Neuronal stem cell (in vitro differentiated cells): ENCODE measurements at regions not wholly inside any gene's neighbourhood (a gene's known extent, or its start where the extent isn't known, plus 50 kb on each side); places are given as distances from the start of the nearest gene placed in this dataset.
"Not testable (repeated sequence)": the region's sequence is repeated elsewhere in the genome, so short reads cannot be mapped to it uniquely, and the experiment has no call there.

Experiments
- DNase-seq: peaks from one replicate; pipeline ENCODE4 v3.0.0-alpha.2; 2013; ENCODE audit warnings: low spot score
- H2AFZ ChIP-seq: one replicate; pipeline ENCODE4 v1.6.1; 2013; ENCODE audit warnings: mild to moderate bottlenecking, low read length, inconsistent platforms
- H2AK5ac ChIP-seq: 2 replicates; pipeline ENCODE4 v1.6.1; 2013; ENCODE audit warnings: low read depth, mild to moderate bottlenecking, inconsistent platforms, low read length, moderate library complexity, mixed read lengths
- H2BK120ac ChIP-seq: 2 replicates; pipeline ENCODE4 v1.6.1; 2013; ENCODE audit warnings: low read depth, mild to moderate bottlenecking, inconsistent platforms, low read length, moderate library complexity, mixed read lengths
- H2BK12ac ChIP-seq: one replicate; pipeline ENCODE4 v1.6.1; 2013; ENCODE audit warnings: low read length, inconsistent platforms
- H2BK15ac ChIP-seq: 2 replicates; pipeline ENCODE4 v1.6.1; 2013; ENCODE audit warnings: mild to moderate bottlenecking, low read length, inconsistent platforms, mixed read lengths
- H2BK5ac ChIP-seq: one replicate; pipeline ENCODE4 v1.6.1; 2013; ENCODE audit warnings: inconsistent platforms, mild to moderate bottlenecking, low read length, moderate library complexity
- H3K14ac ChIP-seq: one replicate; pipeline ENCODE4 v1.6.1; 2013; ENCODE audit warnings: low read length, inconsistent platforms
- H3K18ac ChIP-seq: 2 replicates; pipeline ENCODE4 v1.6.1; 2013; ENCODE audit warnings: low read length, inconsistent platforms
- H3K23ac ChIP-seq: 2 replicates; pipeline ENCODE4 v1.6.1; 2013; ENCODE audit warnings: low read depth, mild to moderate bottlenecking, mixed read lengths, low read length, inconsistent platforms; ENCODE audit not compliant: poor library complexity
- H3K27ac ChIP-seq: replicated peaks from 3 replicates; pipeline ENCODE4 v1.5.1; 2013; ENCODE audit warnings: low read length, inconsistent platforms
- H3K27me3 ChIP-seq, 3 experiments: 2 replicates each; pipeline ENCODE4 v1.6.1; 2013; ENCODE audit warnings: low read length in 3 of 3, mild to moderate bottlenecking in 2 of 3, inconsistent platforms in 1 of 3, low read depth in 1 of 3, mixed read lengths in 1 of 3, moderate library complexity in 1 of 3; ENCODE audit not compliant: control insufficient read depth in 3 of 3, insufficient read depth in 3 of 3
- H3K36me3 ChIP-seq, 2 donors: replicated peaks in 1 of 2; 2 replicates each; pipeline ENCODE4 v1.6.1; 2013; ENCODE audit warnings: low read length in 2 of 2; ENCODE audit not compliant: control insufficient read depth in 2 of 2, insufficient read depth in 2 of 2
- H3K4ac ChIP-seq: 2 replicates; pipeline ENCODE4 v1.6.1; 2013; ENCODE audit warnings: inconsistent platforms, mild to moderate bottlenecking, low read length, moderate library complexity
- H3K4me1 ChIP-seq, 2 donors: 1 replicate in 1 of 2; 2 replicates in 1 of 2; pipeline ENCODE4 v1.6.1; 2013; ENCODE audit warnings: low read length in 2 of 2, low read depth in 1 of 2; ENCODE audit not compliant: control insufficient read depth in 2 of 2, insufficient read depth in 1 of 2
- H3K4me2 ChIP-seq: one replicate; pipeline ENCODE4 v1.6.1; 2013; ENCODE audit warnings: mild to moderate bottlenecking, low read length, inconsistent platforms; ENCODE audit not compliant: insufficient read depth, poor library complexity, severe bottlenecking
- H3K4me3 ChIP-seq, 2 donors: 2 replicates each; pipeline ENCODE4 v1.5.1; 2013; ENCODE audit warnings: low read length in 2 of 2, mild to moderate bottlenecking in 2 of 2, inconsistent platforms in 1 of 2, moderate library complexity in 1 of 2
- H3K79me1 ChIP-seq: one replicate; pipeline ENCODE4 v1.6.1; 2013; ENCODE audit warnings: low read depth, mild to moderate bottlenecking, inconsistent platforms, low read length, moderate library complexity
- H3K9ac ChIP-seq: one replicate; pipeline ENCODE4 v1.6.1; 2013; ENCODE audit warnings: mild to moderate bottlenecking, low read depth, low read length, inconsistent platforms; ENCODE audit not compliant: poor library complexity
- H3K9me3 ChIP-seq, 2 donors: replicated peaks in 1 of 2; 2 replicates each; pipeline versions ENCODE3 to v1.6.1; 2013; ENCODE audit warnings: low read length in 2 of 2, mild to moderate bottlenecking in 2 of 2, inconsistent platforms in 1 of 2, low read depth in 1 of 2, mixed read lengths in 1 of 2, moderate library complexity in 1 of 2; ENCODE audit not compliant: control insufficient read depth in 2 of 2, insufficient read depth in 1 of 2
- H4K8ac ChIP-seq: one replicate; pipeline ENCODE4 v1.6.1; 2013; ENCODE audit warnings: low read depth, mild to moderate bottlenecking, inconsistent platforms, low read length, moderate library complexity
- H4K91ac ChIP-seq: one replicate; pipeline ENCODE4 v1.6.1; 2013; ENCODE audit warnings: low read length, low read depth, mild to moderate bottlenecking, inconsistent platforms; ENCODE audit not compliant: poor library complexity
- WGBS, 2 donors: extraction: QIAGEN DNeasy Blood & Tissue Kit; methylation state at CpG; one replicate each; pipeline ENCODE4 v1.1.7; 2013; ENCODE audit warnings: missing lambda C conversion rate in 2 of 2, mixed read lengths in 1 of 2; ENCODE audit not compliant: insufficient read length in 2 of 2, insufficient replicate concordance in 1 of 2; ENCODE audit errors: extremely low coverage in 2 of 2; 5-methylcytosine and 5-hydroxymethylcytosine counted together

DNA sequence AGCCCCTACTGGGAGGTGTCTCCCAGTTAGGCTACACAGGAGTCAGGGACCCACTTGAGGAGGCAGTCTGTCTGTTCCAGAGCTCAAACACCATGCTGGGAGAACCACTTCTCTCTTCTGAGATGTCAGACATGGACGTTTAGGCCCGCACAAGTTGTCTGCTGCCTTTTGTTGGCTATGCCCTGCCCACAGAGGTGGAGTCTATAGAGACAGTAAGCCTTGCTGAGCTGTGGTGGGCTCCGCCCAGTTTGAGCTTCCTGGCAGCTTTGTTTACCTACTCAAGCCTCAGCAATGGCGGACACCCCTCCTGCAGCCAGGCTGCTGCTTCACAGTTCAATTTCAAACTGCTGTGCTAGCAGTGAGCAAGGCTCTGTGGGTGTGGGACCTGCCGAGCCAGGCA is 88.6 kb upstream of the HAND2 start:
- H3K4me1 ChIP-seq, H3K9ac ChIP-seq, H2BK120ac ChIP-seq, H3K4ac ChIP-seq, H3K4me3 ChIP-seq, H3K27me3 ChIP-seq, H3K23ac ChIP-seq, H2BK12ac ChIP-seq, H2AK5ac ChIP-seq, H2BK15ac ChIP-seq, H3K9me3 ChIP-seq, H3K18ac ChIP-seq, H2BK5ac ChIP-seq, H3K36me3 ChIP-seq, H3K4me2 ChIP-seq, DNase-seq, H3K27ac ChIP-seq, H3K14ac ChIP-seq, H4K8ac ChIP-seq, H3K79me1 ChIP-seq, H4K91ac ChIP-seq: not testable (repeated sequence)
- WGBS, 2 donors = no CpG with 5 or more reads among the region's 5 CpGs
- peak overlapping the region; percentile 35 for H2AFZ ChIP-seq

DNA sequence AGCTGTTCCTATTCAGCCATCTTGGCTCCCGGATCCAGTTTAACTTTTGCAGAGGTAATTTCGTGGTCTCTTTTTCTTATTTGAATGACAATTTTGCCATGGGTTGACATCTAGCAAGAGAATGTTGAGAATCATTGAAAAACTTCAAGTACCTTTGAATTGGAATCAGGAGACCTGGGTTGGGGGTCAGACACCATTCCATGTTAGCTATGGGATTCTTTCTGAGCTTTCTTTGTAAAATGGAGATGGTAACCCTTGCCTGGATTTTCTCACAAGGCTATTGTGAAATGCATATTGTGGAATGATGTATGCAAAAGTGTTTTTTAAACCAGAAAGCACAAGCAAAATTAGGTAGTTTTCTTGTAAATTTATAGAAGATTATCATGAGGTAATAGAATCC is 79.1 kb upstream of the HAND2 start:
- H3K4me2 ChIP-seq = no peak overlapping the region
- no peak overlapping the region for H3K4me3 ChIP-seq
- no peak overlapping the region for H3K9ac ChIP-seq
- no peak overlapping the region for H2BK12ac ChIP-seq
- H3K4ac ChIP-seq = no peak overlapping the region
- no peaks in the 10 kb centered on the region for H3K27me3 ChIP-seq
- DNase-seq = no peak
- no peak overlapping the region for H3K27ac ChIP-seq
- H3K36me3 ChIP-seq = no peaks in the 10 kb centered on the region
- no peak overlapping the region for H2BK120ac ChIP-seq
- no peaks in the 10 kb centered on the region for H3K79me1 ChIP-seq
- no peak overlapping the region for H4K8ac ChIP-seq
- WGBS, 2 donors = no CpG with 5 or more reads among the region's 2 CpGs
- H2BK5ac ChIP-seq = no peak overlapping the region
- H2AFZ ChIP-seq = peak overlapping the region; percentile 78
- no peak overlapping the region for H3K23ac ChIP-seq
- H3K4me1 ChIP-seq = no peaks in the 10 kb centered on the region
- H2AK5ac ChIP-seq = no peak overlapping the region
- no peak overlapping the region for H4K91ac ChIP-seq
- H2BK15ac ChIP-seq = no peak overlapping the region
- H3K14ac ChIP-seq = no peak overlapping the region
- no peaks in the 10 kb centered on the region for H3K9me3 ChIP-seq
- no peak overlapping the region for H3K18ac ChIP-seq

DNA sequence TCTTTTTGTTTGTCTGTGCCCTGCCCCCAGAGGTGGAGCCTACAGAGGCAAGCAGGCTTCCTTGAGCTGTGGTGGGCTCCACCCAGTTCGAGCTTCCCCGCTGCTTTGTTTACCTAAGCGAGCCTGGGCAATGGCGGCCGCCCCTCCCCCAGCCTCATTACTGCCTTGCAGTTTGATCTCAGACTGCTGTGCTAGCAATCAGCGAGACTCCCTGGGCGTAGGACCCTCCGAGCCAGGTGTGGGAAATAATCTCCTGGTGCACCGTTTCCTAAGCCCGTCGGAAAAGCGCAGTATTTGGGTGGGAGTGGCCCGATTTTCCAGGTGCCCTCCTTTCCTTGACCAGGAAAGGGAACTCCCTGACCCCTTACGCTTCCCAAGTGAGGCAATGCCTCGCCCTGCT is 78.6 kb upstream of the HAND2 start:
- H4K8ac ChIP-seq, H3K4me2 ChIP-seq, H2BK120ac ChIP-seq, H3K4me1 ChIP-seq, H3K4ac ChIP-seq, H2BK15ac ChIP-seq, H3K27ac ChIP-seq, H3K14ac ChIP-seq, H2AK5ac ChIP-seq, H3K79me1 ChIP-seq, H3K36me3 ChIP-seq, H2BK5ac ChIP-seq, H3K23ac ChIP-seq, H3K9ac ChIP-seq, H4K91ac ChIP-seq, H3K4me3 ChIP-seq, H3K9me3 ChIP-seq, H3K27me3 ChIP-seq, DNase-seq, H3K18ac ChIP-seq, H2BK12ac ChIP-seq: not testable (repeated sequence)
- no CpG with 5 or more reads among the region's 15 CpGs for WGBS, 2 donors
- H2AFZ ChIP-seq = peak overlapping the region; percentile 78

DNA sequence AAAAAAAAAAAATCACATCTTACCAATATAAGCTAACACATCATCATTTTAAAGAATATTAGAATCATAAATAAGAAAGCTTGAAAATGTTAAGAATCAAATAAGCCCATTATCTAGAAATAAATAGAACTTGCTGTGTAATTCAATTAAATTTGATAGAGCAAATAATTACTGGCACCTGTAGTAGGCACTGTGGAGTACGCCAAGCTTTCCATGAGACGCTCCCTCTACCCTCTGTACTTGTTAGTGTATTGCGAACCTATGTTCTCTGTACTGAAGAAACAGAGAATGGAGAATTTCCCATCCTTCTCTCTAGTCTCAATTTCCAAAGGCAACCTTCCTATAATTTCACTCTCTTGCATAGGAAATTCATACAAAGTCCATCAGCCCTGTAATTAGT is 61.7 kb upstream of the HAND2 start:
- Histone ChIP-seq H2BK120ac (no peak overlapping the region), H3K23ac (no peak overlapping the region), H2BK5ac (no peak overlapping the region), H3K27ac (no peak overlapping the region), H3K9ac (no peak overlapping the region), H3K36me3 (no peaks in the 10 kb centered on the region), H3K14ac (no peak overlapping the region), H2AFZ (no peak overlapping the region), H4K8ac (no peak overlapping the region), H3K4ac (no peak overlapping the region), H3K4me3 (no peak overlapping the region), H3K4me1 (no peaks in the 10 kb centered on the region), H2AK5ac (no peak overlapping the region), H3K4me2 (no peak overlapping the region), H3K18ac (no peak overlapping the region), H2BK15ac (no peak overlapping the region), H3K9me3 (no peaks in the 10 kb centered on the region), H2BK12ac (no peak overlapping the region), H3K79me1 (no peaks in the 10 kb centered on the region), H3K27me3 (no peaks in the 10 kb centered on the region), H4K91ac (no peak overlapping the region)
- WGBS, 2 donors = no CpG with 5 or more reads among the region's 3 CpGs
- no peak for DNase-seq
